K562 (cell line): ENCODE measurements at regions not wholly inside any gene's neighbourhood (a gene's known extent, or its start where the extent isn't known, plus 50 kb on each side); places are given as distances from the start of the nearest gene placed in this dataset.

ENCODE experiments used
- ATAC-seq: fragments of 200-7000 bp; cut with Tn5 transposase; 3 replicates; pipeline ENCODE4 v1.9.1; 2020; ENCODE audit warnings: moderate library complexity
- BruUV-seq: library from RNA; stranded (reverse); fragments of 400-500 nt; replicated peaks from 2 replicates; lab custom pipeline; 2021; lab: Mats Ljungman, UMichigan
- CTCF ChIA-PET: fragments of 300-600 bp; formaldehyde crosslinking; extraction: SDS; loops from one replicate; lab custom pipeline; 2021; ENCODE audit warnings: low intra/inter-chr PET ratio; lab: Yijun Ruan, JAX
- POLR2A ChIA-PET: fragments of 300-600, 350-650 bp; sonication (Branson Sonifier 250); formaldehyde crosslinking; extraction: SDS; loops from one replicate; lab custom pipeline; 2021; ENCODE audit warnings: antibody characterized with exemption, inconsistent platforms; lab: Yijun Ruan, JAX
- DNase-seq, 4 experiments: peaks; one replicate each; pipeline versions ENCODE4 v3.0.0 to v3.0.0-alpha.2; 2011 to 2018; ENCODE audit warnings: low spot score in 3 of 4, mixed read lengths in 3 of 4; ENCODE audit errors: extremely low read depth in 1 of 4
- FAIRE-seq: peaks from 2 replicates; lab custom pipeline; 2011; peaks lifted over from hg19 to GRCh38; lab: Jason Lieb, UNC
- H2AFZ ChIP-seq: 2 replicates; pipeline ENCODE4 v1.6.0; 2011; ENCODE audit warnings: low read depth, low read length, control low read depth, inconsistent platforms
- H3K27ac ChIP-seq: fragments of 200-600 bp; 3 replicates; pipeline ENCODE4 v1.8.0; 2011; ENCODE audit warnings: low read depth, mild to moderate bottlenecking, control low read depth, inconsistent platforms, low read length, moderate library complexity, mixed read lengths; ENCODE audit errors: extremely low read depth
- H3K27me3 ChIP-seq, 2 experiments: fragments of 300-600 bp in 1 of 2; 2 replicates in 1 of 2; 3 replicates in 1 of 2; pipeline versions ENCODE4 v1.6.0 to v1.8.0; 2011; ENCODE audit warnings: inconsistent platforms in 2 of 2, low read length in 2 of 2, mild to moderate bottlenecking in 1 of 2, mixed read lengths in 1 of 2, moderate library complexity in 1 of 2; ENCODE audit not compliant: control insufficient read depth in 2 of 2, insufficient read depth in 2 of 2
- H3K36me3 ChIP-seq: fragments of 300-600 bp; 3 replicates; pipeline ENCODE4 v1.8.0; 2011; ENCODE audit warnings: mild to moderate bottlenecking, low read length, inconsistent platforms; ENCODE audit not compliant: control insufficient read depth, insufficient read depth
- H3K4me1 ChIP-seq, 2 experiments: fragments of 200-600 bp in 1 of 2; replicated peaks in 1 of 2; 2 replicates in 1 of 2; 3 replicates in 1 of 2; pipeline versions ENCODE4 v1.5.1 to v1.8.0; 2011; ENCODE audit warnings: inconsistent platforms in 2 of 2, low read length in 2 of 2, mild to moderate bottlenecking in 1 of 2, mixed read lengths in 1 of 2, moderate library complexity in 1 of 2; ENCODE audit not compliant: control insufficient read depth in 2 of 2, insufficient read depth in 2 of 2
- H3K4me2 ChIP-seq: 2 replicates; pipeline ENCODE4 v1.6.1; 2011; ENCODE audit warnings: low read length, control low read depth, inconsistent platforms, mixed read lengths; ENCODE audit not compliant: insufficient read depth
- H3K4me3 ChIP-seq: fragments of 200-600 bp; sonication (generic), shearing (Covaris generic); 2 replicates; pipeline ENCODE4 v1.5.1; 2016; ENCODE audit warnings: control low read depth, inconsistent platforms
- H3K79me2 ChIP-seq: fragments of 200-600 bp; 3 replicates; pipeline ENCODE4 v1.8.0; 2011; ENCODE audit warnings: low read length, inconsistent platforms; ENCODE audit not compliant: control insufficient read depth, insufficient read depth
- H3K9ac ChIP-seq, 2 experiments: 2 replicates each; pipeline versions ENCODE4 v1.6.0 to v1.6.1; 2011; ENCODE audit warnings: low read depth in 2 of 2, low read length in 2 of 2, control low read depth in 1 of 2, inconsistent platforms in 1 of 2, mild to moderate bottlenecking in 1 of 2, mixed read lengths in 1 of 2; ENCODE audit not compliant: insufficient read depth in 1 of 2
- H3K9me1 ChIP-seq: one replicate; pipeline ENCODE4 v1.6.0; 2011; ENCODE audit warnings: inconsistent platforms, mild to moderate bottlenecking, low read length, moderate library complexity; ENCODE audit not compliant: control insufficient read depth, insufficient read depth
- H3K9me3 ChIP-seq: replicated peaks from 2 replicates; pipeline ENCODE4 v1.5.1; 2011; ENCODE audit warnings: low read depth, low read length, inconsistent platforms; ENCODE audit not compliant: control insufficient read depth, insufficient read depth
- H4K20me1 ChIP-seq: replicated peaks from 2 replicates; pipeline ENCODE4 v1.6.1; 2011; ENCODE audit warnings: low read length, inconsistent platforms, mixed read lengths; ENCODE audit not compliant: control insufficient read depth, insufficient read depth
- ADNP ChIP-seq: fragments of 200-800 bp; sonication (Bioruptor generic); IDR thresholded peaks from 2 replicates; pipeline ENCODE4 v1.6.1; 2016; ENCODE audit warnings: missing genetic modification characterization, missing compliant biosample characterization
- BACH1 ChIP-seq: fragments of 200-800 bp; sonication (Bioruptor generic); IDR thresholded peaks from 2 replicates; pipeline ENCODE4 v1.6.1; 2016; ENCODE audit warnings: missing genetic modification characterization, missing compliant biosample characterization
- BRF1 ChIP-seq: IDR thresholded peaks from 3 replicates; pipeline ENCODE4 v1.6.1; 2011; ENCODE audit warnings: borderline replicate concordance, mild to moderate bottlenecking; ENCODE audit not compliant: insufficient read length; ENCODE audit errors: extremely low read depth
- CEBPG ChIP-seq, 3 experiments: fragments of 200-800 bp in 1 of 3; sonication (Bioruptor generic) in 1 of 3; sonication (generic) in 1 of 3; formaldehyde crosslinking in 1 of 3; IDR thresholded peaks in 2 of 3; conservative IDR thresholded peaks in 1 of 3; 2 replicates each; pipeline versions ENCODE4 v1.6.1 to v1.8.0; 2016 to 2022; ENCODE audit warnings: missing compliant biosample characterization in 2 of 3, missing genetic modification characterization in 2 of 3, mild to moderate bottlenecking in 1 of 3, missing genetic modification reagents in 1 of 3
- ELF4 ChIP-seq: fragments of 450-650 bp; formaldehyde crosslinking; IDR thresholded peaks from 2 replicates; pipeline ENCODE4 v1.4.0; 2022; ENCODE audit warnings: missing genetic modification characterization
- ERF ChIP-seq: fragments of 450-650 bp; formaldehyde crosslinking; IDR thresholded peaks from 2 replicates; pipeline ENCODE4 v1.4.0; 2020; ENCODE audit warnings: mild to moderate bottlenecking, mixed read lengths
- FOXA1 ChIP-seq: fragments of 450-650 bp; IDR thresholded peaks from 2 replicates; pipeline ENCODE4 v1.6.1; 2016; ENCODE audit warnings: mild to moderate bottlenecking, borderline replicate concordance
- FOXK2 ChIP-seq, 2 experiments: fragments of 450-650 bp; IDR thresholded peaks in 1 of 2; conservative IDR thresholded peaks in 1 of 2; 2 replicates each; pipeline ENCODE4 v1.6.1; 2016; ENCODE audit warnings: low read depth in 2 of 2, mild to moderate bottlenecking in 1 of 2
- GATAD2B ChIP-seq: fragments of 450-650 bp; IDR thresholded peaks from 2 replicates; pipeline ENCODE4 v1.6.1; 2017; ENCODE audit warnings: mild to moderate bottlenecking, borderline replicate concordance
- KDM1A ChIP-seq, 2 experiments: fragments of 450-650 bp; IDR thresholded peaks; 2 replicates each; pipeline ENCODE4 v1.6.1; 2016; ENCODE audit warnings: mild to moderate bottlenecking in 2 of 2
- KLF13 ChIP-seq: fragments of 450-650 bp; IDR thresholded peaks from 2 replicates; pipeline ENCODE4 v1.6.1; 2016; ENCODE audit warnings: missing genetic modification characterization, low read depth, mild to moderate bottlenecking, missing compliant biosample characterization, moderate library complexity, borderline replicate concordance
- MIER1 ChIP-seq: fragments of 450-650 bp; IDR thresholded peaks from 2 replicates; pipeline ENCODE4 v1.6.1; 2016; ENCODE audit warnings: antibody characterized with exemption, mild to moderate bottlenecking, low read depth
- MXI1 ChIP-seq: IDR thresholded peaks from 2 replicates; pipeline ENCODE4 v1.6.1; 2011; ENCODE audit warnings: low read depth, mild to moderate bottlenecking, improper control_type of control experiment, low read length
- PRPF4 ChIP-seq: fragments of 200-400 bp; formaldehyde crosslinking; IDR thresholded peaks from one replicate; pipeline ENCODE4 v1.6.1; 2017; ENCODE audit warnings: low read length, low read depth, mild to moderate bottlenecking; ENCODE audit not compliant: insufficient read depth, poor library complexity, severe bottlenecking
- SAP30 ChIP-seq: fragments of 200-600 bp; sonication (generic); IDR thresholded peaks from 2 replicates; pipeline ENCODE4 v1.6.1; 2012; ENCODE audit warnings: borderline replicate concordance, low read depth, mild to moderate bottlenecking, moderate library complexity, low read length, control low read depth, inconsistent platforms; ENCODE audit not compliant: insufficient read depth, poor library complexity, severe bottlenecking
- SNRNP70 ChIP-seq: fragments of 200-400 bp; formaldehyde crosslinking; optimal IDR thresholded peaks from 2 replicates; pipeline ENCODE3; 2017; ENCODE audit warnings: low read depth, low read length
- ZBTB17 ChIP-seq: fragments of 450-650 bp; formaldehyde crosslinking; IDR thresholded peaks from 2 replicates; pipeline ENCODE4 v1.4.0; 2020; ENCODE audit warnings: mild to moderate bottlenecking
- ZNF175 ChIP-seq: fragments of 200-800 bp; sonication (Bioruptor generic); IDR thresholded peaks from 2 replicates; pipeline ENCODE4 v1.6.1; 2016; ENCODE audit warnings: low read depth, mild to moderate bottlenecking, missing genetic modification characterization, missing compliant biosample characterization
- WGBS: fragments of 100-300 bp; shearing (Covaris generic); methylation state at CpG from one replicate; pipeline ENCODE4 v1.1.6; 2016; ENCODE audit warnings: low coverage, mixed read lengths; ENCODE audit not compliant: insufficient coverage; ENCODE audit errors: missing lambda C conversion rate; 5-methylcytosine and 5-hydroxymethylcytosine counted together
- in situ Hi-C: fragments of 300-500 bp; cut with MboI; formaldehyde crosslinking; loops from 4 replicates; pipeline ENCODE4 v1.15.0; 2018; ENCODE audit warnings: inconsistent platforms, mixed read lengths
- intact Hi-C: fragments of 100-400 bp; cut with micrococcal nuclease; formaldehyde crosslinking; loops from 2 replicates; pipeline ENCODE4 v1.14.2; 2022
- TF ChIP-seq, protein P1 (sequence below): fragments of 250-450 bp; sonication (Bioruptor Pico); IDR thresholded peaks from 2 replicates; pipeline ENCODE4 v1.6.1; 2021; ENCODE audit warnings: mild to moderate bottlenecking
- TF ChIP-seq, protein P2 (sequence below): fragments of 200-400 bp; formaldehyde crosslinking; IDR thresholded peaks from 2 replicates; pipeline ENCODE4 v1.6.1; 2017; ENCODE audit warnings: mild to moderate bottlenecking, low read depth, low read length, moderate library complexity

DNA sequence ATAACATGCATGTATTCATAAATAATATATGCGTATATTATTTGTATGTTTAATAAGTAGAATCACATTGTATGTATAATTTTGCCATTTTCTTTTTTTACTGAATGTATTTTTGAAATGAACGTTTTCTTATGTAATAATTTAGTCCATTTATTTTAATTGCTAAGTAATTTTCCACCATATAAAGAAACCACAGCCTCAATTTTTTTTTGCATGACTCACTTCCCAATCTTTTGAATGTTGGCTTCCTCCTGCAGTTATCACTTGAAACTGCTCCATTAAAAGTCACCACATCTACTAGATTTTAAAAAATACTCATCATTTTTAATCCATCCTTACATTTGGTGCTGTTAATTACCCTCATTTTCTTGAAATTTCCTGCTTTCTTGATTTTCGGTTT, 363.3 kb upstream of the MEF2C start:
- POLR2A ChIA-PET = no interaction called here
- Histone ChIP-seq H3K4me2 (no peak overlapping the region), H3K9me1 (no peaks in the 10 kb centered on the region), H3K27me3 (no peaks in the 10 kb centered on the region), H3K36me3 (no peaks in the 10 kb centered on the region), H4K20me1 (no peaks in the 10 kb centered on the region), H3K4me3 (no peak overlapping the region), H3K9ac (no peak overlapping the region), H3K27ac (no peak overlapping the region), H3K4me1 (no peaks in the 10 kb centered on the region), H3K79me2 (no peaks in the 10 kb centered on the region), H2AFZ (no peak overlapping the region), H3K9me3 (no peaks in the 10 kb centered on the region)
- WGBS = 38% methylated on average over 3 of the region's 3 CpGs
- no peak for FAIRE-seq
- BruUV-seq = no TSS peak
- DNase-seq = no peak
- no peak for ATAC-seq
- TF ChIP-seq, protein P1, sequence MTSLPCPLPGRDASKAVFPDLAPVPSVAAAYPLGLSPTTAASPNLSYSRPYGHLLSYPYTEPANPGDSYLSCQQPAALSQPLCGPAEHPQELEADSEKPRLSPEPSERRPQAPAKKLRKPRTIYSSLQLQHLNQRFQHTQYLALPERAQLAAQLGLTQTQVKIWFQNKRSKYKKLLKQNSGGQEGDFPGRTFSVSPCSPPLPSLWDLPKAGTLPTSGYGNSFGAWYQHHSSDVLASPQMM (CRISPR knock-in tag) = no peak
- no peak for TF ChIP-seq CEBPG (CRISPR knock-in tag; IDR thresholded peaks at IDR 0.05)
- TF ChIP-seq CEBPG (tag; conservative IDR thresholded peaks at IDR 0.05 in 1 of 2, IDR thresholded peaks at IDR 0.05 in 1 of 2) = no peak
- TF ChIP-seq FOXA1 = no peak
- no peak for TF ChIP-seq BRF1
- no peak for TF ChIP-seq ELF4
- no peak for TF ChIP-seq SNRNP70
- no peak for TF ChIP-seq KDM1A (IDR thresholded peaks at IDR 0.05)
- TF ChIP-seq PRPF4 = no peak
- no peak for TF ChIP-seq ZNF175 (CRISPR knock-in tag)
- no peak for TF ChIP-seq MIER1
- no peak for TF ChIP-seq ZBTB17 (CRISPR knock-in tag)
- TF ChIP-seq MXI1 = no peak
- no peak for TF ChIP-seq FOXK2 (conservative IDR thresholded peaks at IDR 0.05 in 1 of 2, IDR thresholded peaks at IDR 0.05 in 1 of 2; ENCODE audit: low read depth in 2 of 2)
- TF ChIP-seq KLF13 (tag) = no peak
- TF ChIP-seq ERF (CRISPR knock-in tag) = no peak
- TF ChIP-seq ADNP (tag) = no peak
- no peak for TF ChIP-seq GATAD2B
- no peak for TF ChIP-seq SAP30
- TF ChIP-seq, protein P2, sequence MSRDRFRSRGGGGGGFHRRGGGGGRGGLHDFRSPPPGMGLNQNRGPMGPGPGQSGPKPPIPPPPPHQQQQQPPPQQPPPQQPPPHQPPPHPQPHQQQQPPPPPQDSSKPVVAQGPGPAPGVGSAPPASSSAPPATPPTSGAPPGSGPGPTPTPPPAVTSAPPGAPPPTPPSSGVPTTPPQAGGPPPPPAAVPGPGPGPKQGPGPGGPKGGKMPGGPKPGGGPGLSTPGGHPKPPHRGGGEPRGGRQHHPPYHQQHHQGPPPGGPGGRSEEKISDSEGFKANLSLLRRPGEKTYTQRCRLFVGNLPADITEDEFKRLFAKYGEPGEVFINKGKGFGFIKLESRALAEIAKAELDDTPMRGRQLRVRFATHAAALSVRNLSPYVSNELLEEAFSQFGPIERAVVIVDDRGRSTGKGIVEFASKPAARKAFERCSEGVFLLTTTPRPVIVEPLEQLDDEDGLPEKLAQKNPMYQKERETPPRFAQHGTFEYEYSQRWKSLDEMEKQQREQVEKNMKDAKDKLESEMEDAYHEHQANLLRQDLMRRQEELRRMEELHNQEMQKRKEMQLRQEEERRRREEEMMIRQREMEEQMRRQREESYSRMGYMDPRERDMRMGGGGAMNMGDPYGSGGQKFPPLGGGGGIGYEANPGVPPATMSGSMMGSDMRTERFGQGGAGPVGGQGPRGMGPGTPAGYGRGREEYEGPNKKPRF = no peak
- TF ChIP-seq BACH1 (tag) = no peak
- in situ Hi-C loops (no loop called here), intact Hi-C loops (no loop called here)
- CTCF ChIA-PET = no interaction called here
